Dedifferentiated amniotic fluid mesenchymal stem cell (primary cell): ENCODE measurements at regions not wholly inside any gene's neighbourhood (a gene's known extent, or its start where the extent isn't known, plus 50 kb on each side); places are given as distances from the start of the nearest gene placed in this dataset.
A peak's percentile ranks its signal among the peaks of the same experiment; 100 is the strongest.

Source experiments
- DNase-seq: peaks from one replicate; pipeline ENCODE4 v3.0.0-alpha.2; 2016; ENCODE audit errors: extremely low spot score

GRCh38 chr18:22330508-22330907 lies 87.2 kb downstream of the CTAGE1 start:
- no peak for DNase-seq

DNA sequence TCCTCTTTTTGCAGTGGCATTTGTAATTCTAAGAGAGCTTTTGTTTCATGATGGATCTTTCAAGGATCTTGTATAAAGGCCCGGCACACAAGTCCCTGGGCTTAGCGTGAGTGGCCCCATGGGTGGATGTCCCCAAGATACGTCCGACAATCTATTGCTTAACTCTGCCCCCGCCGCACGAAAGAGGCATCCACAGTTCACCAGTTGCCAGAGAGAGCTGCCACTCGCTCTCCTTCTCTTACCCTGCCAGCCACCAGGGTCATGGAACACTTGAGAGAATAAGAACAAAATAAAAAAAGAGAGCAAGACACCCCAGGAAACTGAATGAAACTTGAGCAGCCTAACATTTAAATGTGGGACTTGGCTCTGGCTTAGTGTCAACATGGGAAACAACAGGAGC lies 92.3 kb downstream of the CTAGE1 start:
- DNase-seq: no peak

- DNase-seq: no peak
Measured at GRCh38 chr18:22324191-22325131, 93.3 kb downstream of the CTAGE1 start.

DNA sequence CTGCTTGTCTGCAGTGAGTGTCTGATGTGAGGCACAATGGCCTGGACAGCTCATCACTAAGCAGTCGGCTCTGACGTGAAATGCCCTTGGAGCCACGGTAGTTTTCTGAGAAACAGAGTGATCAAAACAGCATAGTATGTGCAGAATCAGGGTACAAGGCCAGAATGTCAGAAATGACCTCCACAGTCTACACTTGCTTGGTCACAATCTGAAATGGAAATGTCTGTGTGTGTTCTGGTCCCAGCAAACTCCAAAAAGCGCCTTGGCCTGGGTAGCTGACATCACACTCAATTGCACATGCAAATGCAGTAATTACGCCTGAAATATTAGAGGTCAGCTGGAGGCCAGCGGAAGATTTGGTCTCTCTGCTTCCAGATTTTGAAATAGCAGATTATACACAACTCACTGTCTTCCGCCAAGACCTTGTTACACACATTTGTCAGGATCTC lies 95.4 kb downstream of the CTAGE1 start:
- no peak for DNase-seq

DNA sequence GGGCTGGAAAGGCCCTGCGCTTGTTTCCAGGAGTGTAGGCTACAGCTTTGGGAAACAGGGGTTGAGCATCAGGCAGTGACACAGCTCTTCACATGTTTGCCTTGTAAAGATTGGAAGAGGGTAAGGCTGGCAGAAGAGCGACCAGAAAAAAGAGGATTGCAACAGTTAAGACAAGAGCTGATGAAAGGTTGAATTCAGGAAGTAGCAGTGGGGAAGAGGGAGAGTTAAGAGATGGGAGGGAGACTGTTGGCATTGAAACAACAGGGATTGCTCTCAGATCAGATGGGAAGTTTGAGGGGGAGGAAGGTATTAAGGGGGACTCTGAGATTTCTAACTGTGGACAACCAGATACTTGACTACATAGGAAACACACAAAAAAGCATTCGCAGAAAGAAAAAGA lies 96.9 kb downstream of the CTAGE1 start:
- DNase-seq: no peak

DNA sequence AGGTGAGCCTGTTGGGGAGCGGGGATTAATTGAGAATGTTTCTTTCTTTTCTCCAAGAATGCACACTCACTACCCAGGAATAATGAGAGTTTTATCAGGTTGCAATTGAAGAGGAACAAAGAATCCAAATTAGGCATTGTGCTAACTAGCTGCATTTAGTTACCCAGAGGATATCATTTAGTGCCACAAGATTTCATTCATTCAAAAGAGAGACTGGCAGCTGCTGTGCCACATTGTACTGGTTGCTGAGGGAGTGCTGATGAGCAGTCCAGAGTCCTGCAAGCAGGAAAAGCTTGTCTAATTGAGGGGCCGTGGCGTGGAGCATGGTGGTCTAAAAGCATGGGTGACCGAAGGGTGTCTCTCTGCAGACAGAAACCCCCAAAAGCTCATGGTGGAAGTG lies 97.6 kb downstream of the CTAGE1 start:
- DNase-seq: no peak

DNA sequence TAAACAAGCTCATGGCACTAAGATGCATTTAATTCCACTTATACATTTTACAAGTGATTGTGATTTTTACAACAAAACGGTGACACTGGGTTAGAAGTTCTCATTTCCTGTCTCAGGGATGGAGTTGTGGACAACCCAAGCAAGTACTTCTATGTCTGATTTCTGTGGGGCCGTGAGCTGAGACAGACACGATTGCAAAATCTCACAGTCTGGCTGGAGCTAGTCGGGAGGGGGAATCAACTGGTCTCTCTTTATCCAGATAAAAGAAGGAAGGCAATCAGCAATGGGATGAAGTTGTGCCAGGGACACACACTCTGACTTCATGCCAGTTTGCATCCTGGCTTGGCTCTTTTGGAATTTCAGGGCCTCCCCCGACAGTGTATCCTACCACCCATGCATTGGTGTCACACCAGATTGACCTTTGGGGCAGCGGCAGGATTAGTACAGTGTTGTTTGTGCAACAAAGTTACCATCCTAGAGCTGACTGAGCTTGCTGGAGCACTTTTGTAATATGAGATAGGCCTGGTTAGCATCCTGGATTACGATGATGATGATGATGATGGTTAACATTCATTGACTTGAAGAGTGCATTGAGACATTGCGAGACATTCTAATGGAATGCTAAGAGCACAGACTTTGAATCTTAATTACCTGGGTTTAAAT lies 98.8 kb downstream of the CTAGE1 start:
- DNase-seq: no peak

GRCh38 chr18:22314420-22314819 lies 103.3 kb downstream of the CTAGE1 start:
- peak; percentile 94 for DNase-seq

DNA sequence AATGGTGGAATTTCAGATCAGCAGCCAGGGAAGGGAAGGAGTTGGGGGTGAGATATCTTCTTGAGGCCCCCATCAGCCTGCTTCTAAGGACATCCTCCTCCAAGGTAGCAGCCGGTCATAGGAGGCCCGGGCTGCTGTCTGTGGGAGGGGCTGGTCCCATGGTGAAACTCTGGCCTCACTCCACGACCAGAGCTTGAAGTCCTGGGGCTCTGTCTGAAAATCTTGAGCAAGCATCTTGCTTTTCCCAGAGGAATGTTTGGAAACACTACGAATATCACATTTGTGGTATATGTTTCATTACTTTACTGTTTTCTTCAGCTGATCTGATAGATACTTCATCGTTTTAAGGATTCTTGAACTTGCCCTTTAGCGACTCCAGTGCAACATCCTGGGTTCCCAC lies 103.7 kb downstream of the CTAGE1 start:
- DNase-seq: no peak

DNA sequence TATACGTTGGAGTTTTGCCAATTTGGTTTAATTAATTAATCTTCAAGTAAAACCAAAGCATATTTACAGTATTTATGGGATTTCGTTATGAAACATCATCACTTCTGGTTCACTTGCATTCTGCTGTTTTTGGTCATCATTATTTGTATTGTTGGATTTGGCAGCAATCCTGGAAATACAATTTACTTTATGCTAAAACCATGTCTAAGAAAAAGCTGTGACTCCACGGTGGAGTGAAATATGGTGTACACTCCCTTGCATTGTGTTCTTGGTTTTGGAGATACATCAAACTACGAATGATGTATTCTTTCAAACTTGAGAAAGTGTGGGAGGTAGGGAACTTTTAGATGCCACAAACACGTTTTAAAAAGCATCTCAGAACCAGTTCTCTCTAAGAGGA lies 106.4 kb downstream of the CTAGE1 start:
- DNase-seq: peak; percentile 74

GRCh38 chr18:22309191-22309590 lies 108.5 kb downstream of the CTAGE1 start:
- peak; percentile 45 for DNase-seq

GRCh38 chr18:22307528-22307927 lies 110.2 kb downstream of the CTAGE1 start:
- no peak for DNase-seq

DNA sequence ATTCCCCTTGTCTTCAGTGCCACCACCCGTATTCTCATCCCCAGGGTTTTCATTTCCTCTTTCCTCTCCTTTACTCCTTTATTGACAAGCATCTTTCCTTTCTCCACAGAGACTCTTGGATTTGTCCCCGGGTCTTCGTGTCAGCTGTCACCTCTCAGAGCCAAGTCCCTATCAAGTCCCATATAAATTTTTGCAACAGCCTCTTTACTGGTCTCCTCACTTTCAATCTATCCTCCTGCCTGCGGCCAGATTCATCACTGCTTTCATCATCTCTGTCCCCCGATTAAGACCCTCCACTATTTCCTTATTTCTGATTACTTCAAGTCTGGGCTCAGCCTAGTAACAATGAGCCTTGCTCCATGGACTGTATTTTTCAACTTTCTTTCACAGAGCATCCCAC lies 113.8 kb downstream of the CTAGE1 start:
- no peak for DNase-seq

DNA sequence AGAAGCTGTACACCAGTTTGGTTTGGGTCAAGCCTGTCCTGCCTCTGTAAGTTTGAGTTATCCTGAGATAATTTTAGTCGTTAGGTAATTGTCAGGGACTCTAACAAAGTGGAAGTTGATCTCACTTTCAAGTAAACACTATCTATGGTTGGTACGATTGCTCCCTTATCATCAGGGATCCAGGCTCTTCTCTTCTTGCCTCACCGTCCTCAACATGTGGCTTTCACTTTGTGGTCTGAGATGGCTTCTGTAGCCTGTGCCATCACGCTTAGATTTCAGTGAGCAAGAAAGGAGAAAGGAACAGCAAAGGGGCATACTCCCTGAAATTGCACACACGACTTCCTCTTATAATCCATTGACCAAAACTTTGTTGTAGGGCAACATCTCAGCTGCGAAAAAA lies 115.6 kb downstream of the CTAGE1 start:
- DNase-seq: no peak

DNA sequence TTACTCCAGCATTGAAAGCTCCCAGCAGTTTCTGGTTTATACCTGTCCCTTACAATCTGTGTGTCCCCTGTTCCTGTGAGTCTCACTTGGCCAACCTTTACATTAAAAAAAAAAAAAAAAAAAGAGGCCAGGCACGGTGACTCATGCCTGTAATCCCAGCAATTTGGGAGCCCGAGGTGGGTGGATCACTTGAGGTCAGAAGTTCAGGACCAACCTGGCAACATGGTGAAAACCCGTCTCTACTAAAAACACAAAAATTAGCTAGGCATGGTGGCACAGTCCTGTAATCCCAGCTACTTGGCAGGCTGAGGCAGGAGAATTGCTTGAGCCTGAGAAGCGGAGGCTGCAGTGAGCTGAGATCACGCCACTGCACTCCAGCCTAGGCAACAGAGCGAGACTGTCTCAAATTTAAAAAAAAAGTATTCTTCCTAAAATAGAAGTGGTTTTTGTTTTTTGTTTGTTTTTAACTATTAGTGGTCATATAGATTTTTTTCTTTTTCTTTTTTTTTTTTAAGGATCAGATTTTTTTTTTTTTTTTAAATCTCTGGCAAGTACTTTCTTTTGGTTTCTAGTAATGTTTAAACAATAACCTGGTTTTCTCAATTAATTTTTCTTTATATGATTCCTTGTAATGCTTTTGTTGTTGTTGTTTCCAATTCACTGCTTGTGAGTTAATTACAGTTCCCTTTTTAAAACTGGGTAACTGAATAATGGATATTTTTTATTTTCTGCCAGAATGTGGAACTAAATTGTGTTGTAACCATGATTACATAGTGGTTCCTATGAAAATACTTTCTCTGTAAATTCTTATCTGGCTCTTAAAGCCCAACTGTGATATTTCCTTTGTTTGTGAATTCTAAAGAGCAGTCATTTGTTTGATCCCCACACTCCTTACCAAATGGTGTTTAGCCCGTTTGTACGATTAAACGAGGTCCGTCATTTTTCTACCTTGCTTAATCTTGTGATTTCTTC lies 116.8 kb downstream of the CTAGE1 start:
- DNase-seq: no peak

- no peak for DNase-seq
Measured at GRCh38 chr18:22297008-22297407, 120.7 kb downstream of the CTAGE1 start.

GRCh38 chr18:22296304-22296703 lies 121.4 kb downstream of the CTAGE1 start:
- DNase-seq: no peak

- no peak for DNase-seq
Measured at GRCh38 chr18:22293417-22293816, 124.0 kb downstream of the GATA6 start.

DNA sequence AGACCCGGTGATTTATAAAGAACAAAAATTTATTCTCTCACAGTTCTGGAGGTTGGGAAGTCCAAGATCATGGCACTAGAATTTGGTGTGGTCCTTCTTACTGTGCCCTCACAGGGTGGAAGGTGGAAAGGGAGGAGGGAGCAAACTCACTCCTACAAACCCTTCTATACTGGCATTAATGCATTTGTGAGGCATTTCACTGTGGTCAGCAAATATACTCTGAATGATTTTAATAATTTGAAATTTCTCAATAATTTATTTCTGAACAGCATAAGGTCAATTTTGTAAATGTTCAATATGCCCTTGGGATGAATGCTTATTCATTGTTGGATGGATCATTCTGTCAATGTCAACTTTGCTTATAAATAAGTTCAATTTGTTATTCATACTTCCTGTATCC lies 120.6 kb downstream of the GATA6 start:
- no peak for DNase-seq

- no peak for DNase-seq
Measured at GRCh38 chr18:22286585-22286984, 117.2 kb downstream of the GATA6 start.

- DNase-seq: no peak
Measured at GRCh38 chr18:22285361-22286140, 116.2 kb downstream of the GATA6 start.
